Mucosa of descending colon (tissue), 3 donors: ENCODE measurements at regions not wholly inside any gene's neighbourhood (a gene's known extent, or its start where the extent isn't known, plus 50 kb on each side); places are given as distances from the start of the nearest gene placed in this dataset.

ENCODE experiments used
- ATAC-seq: fragments of 200-7000 bp; cut with Tn5 transposase; one replicate; pipeline ENCODE4 v1.9.1; 2020; ENCODE audit warnings: mild to moderate bottlenecking, moderate library complexity
- DNase-seq, 3 donors: peaks; one replicate each; pipeline ENCODE4 v3.0.0-alpha.2; 2020
- H3K36me3 ChIP-seq: fragments of 200-600 bp; one replicate; pipeline ENCODE4 v1.8.0; 2021; ENCODE audit warnings: low read depth, mild to moderate bottlenecking
- H3K4me1 ChIP-seq: fragments of 200-600 bp; one replicate; pipeline ENCODE4 v1.8.0; 2021; ENCODE audit warnings: low read depth, mild to moderate bottlenecking
- H3K4me3 ChIP-seq: fragments of 200-600 bp; one replicate; pipeline ENCODE4 v1.8.0; 2021; ENCODE audit warnings: mild to moderate bottlenecking
- H3K9me3 ChIP-seq: fragments of 200-600 bp; one replicate; pipeline ENCODE4 v1.8.0; 2021; ENCODE audit warnings: mild to moderate bottlenecking
- intact Hi-C, 2 donors: fragments of 100-400 bp; cut with DNase I in 1 of 2; cut with micrococcal nuclease in 1 of 2; formaldehyde crosslinking; loops; one replicate each; pipeline versions ENCODE4 v1.11.0 to v1.11.1; 2022; cut with DNase I, micrococcal nuclease
- TF ChIP-seq, protein P1 (sequence below): fragments of 200-600 bp; IDR thresholded peaks from one replicate; pipeline ENCODE4 v1.8.0; 2022; ENCODE audit warnings: antibody characterized with exemption, mild to moderate bottlenecking
- donor health status: DM: no; HTN: no; CAD: no; lungs with moderate emphysema.
- donor health status: DM: no; HTN: no; CAD: no.
- donor health status: DM: no; HTN: yes; CAD: no.

GRCh38 chr6:145546265-145546664, 189.1 kb downstream of the EPM2A start:
- Histone ChIP-seq H3K4me1 (no peaks in the 10 kb centered on the region), H3K9me3 (no peaks in the 10 kb centered on the region), H3K4me3 (no peak overlapping the region), H3K36me3 (no peaks in the 10 kb centered on the region)
- no peak for ATAC-seq
- intact Hi-C loops, result no loop called here
- TF ChIP-seq, protein P1, sequence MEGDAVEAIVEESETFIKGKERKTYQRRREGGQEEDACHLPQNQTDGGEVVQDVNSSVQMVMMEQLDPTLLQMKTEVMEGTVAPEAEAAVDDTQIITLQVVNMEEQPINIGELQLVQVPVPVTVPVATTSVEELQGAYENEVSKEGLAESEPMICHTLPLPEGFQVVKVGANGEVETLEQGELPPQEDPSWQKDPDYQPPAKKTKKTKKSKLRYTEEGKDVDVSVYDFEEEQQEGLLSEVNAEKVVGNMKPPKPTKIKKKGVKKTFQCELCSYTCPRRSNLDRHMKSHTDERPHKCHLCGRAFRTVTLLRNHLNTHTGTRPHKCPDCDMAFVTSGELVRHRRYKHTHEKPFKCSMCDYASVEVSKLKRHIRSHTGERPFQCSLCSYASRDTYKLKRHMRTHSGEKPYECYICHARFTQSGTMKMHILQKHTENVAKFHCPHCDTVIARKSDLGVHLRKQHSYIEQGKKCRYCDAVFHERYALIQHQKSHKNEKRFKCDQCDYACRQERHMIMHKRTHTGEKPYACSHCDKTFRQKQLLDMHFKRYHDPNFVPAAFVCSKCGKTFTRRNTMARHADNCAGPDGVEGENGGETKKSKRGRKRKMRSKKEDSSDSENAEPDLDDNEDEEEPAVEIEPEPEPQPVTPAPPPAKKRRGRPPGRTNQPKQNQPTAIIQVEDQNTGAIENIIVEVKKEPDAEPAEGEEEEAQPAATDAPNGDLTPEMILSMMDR, result no peak
- DNase-seq, result no peak

- DNase-seq, result no peak
- H3K4me1 ChIP-seq, result no peaks in the 10 kb centered on the region
- H3K9me3 ChIP-seq, result no peaks in the 10 kb centered on the region
- no peak for ATAC-seq
- intact Hi-C loops, result no loop called here
- H3K36me3 ChIP-seq, result no peaks in the 10 kb centered on the region
- TF ChIP-seq, protein P1, result no peak
- H3K4me3 ChIP-seq, result no peak overlapping the region
These were observed 187.6 kb downstream of the EPM2A start for GRCh38 chr6:145547594-145548335.

- TF ChIP-seq, protein P1, result no peak
- Histone ChIP-seq H3K9me3 (no peaks in the 10 kb centered on the region), H3K4me1 (no peaks in the 10 kb centered on the region), H3K4me3 (no peak overlapping the region), H3K36me3 (no peaks in the 10 kb centered on the region)
- intact Hi-C loops, result no loop called here
- ATAC-seq (no peak), DNase-seq (no peak)
These were observed 186.2 kb downstream of the EPM2A start for GRCh38 chr6:145548933-145549648.

DNA sequence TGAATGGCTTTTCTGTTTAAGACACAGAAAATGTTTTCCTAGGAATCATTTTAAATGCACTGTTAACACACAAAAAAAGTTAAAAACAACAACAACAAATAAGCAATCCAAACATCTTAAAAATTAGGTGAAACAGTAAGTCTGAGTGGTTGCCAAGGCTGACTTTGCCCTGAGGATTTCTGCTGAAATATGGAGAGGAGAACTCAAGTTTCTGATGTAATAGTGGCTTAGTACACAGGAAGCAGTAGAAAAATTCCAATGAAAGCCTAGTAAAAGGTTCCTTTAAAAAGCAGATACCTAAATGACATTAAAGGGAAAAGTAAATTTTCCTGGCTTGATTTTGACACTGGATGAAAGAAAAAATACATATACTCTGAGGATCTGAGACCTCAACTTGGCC, 184.2 kb downstream of the EPM2A start:
- ATAC-seq (no peak), DNase-seq (no peak)
- Histone ChIP-seq H3K4me1 (no peaks in the 10 kb centered on the region), H3K9me3 (no peaks in the 10 kb centered on the region), H3K4me3 (no peak overlapping the region), H3K36me3 (no peaks in the 10 kb centered on the region)
- TF ChIP-seq, protein P1, result no peak
- intact Hi-C loops, result no loop called here

- DNase-seq, result no peak
- TF ChIP-seq, protein P1, result no peak
- no peak for ATAC-seq
These were observed 180.2 kb downstream of the EPM2A start for GRCh38 chr6:145555084-145555483.

More at GRCh38 chr6:145555084-145555483, 180.2 kb downstream of the EPM2A start:
- Histone ChIP-seq H3K9me3 (no peaks in the 10 kb centered on the region), H3K4me3 (no peak overlapping the region), H3K4me1 (no peaks in the 10 kb centered on the region), H3K36me3 (no peaks in the 10 kb centered on the region)
- intact Hi-C loops, result no loop called here
